ENCODE measurements at regions not wholly inside any gene's neighbourhood (a gene's known extent, or its start where the extent isn't known, plus 50 kb on each side); places are given as distances from the start of the nearest gene placed in this dataset.

- Histone ChIP-seq H3K79me1 (ENCODE audit: low read depth, low read length) (no peaks in the 10 kb centered on the region), H2BK120ac (replicated peaks; ENCODE audit: low read depth, low read length) (no peak overlapping the region), H4K8ac (ENCODE audit: extremely low read depth, insufficient read depth, low read length) (no peak overlapping the region), H3K4me3 (ENCODE audit: extremely low read depth in 1 of 4, insufficient read depth in 2 of 4, low read depth in 3 of 4, low read length in 4 of 4) (no peak overlapping the region), H2AFZ (ENCODE audit: low read length) (no peak overlapping the region), H2BK12ac (ENCODE audit: low read depth, low read length) (no peak overlapping the region), H3K9me3 (ENCODE audit: insufficient read depth in 2 of 2, low read depth in 1 of 2, low read length in 1 of 2) (no peaks in the 10 kb centered on the region), H3K14ac (ENCODE audit: insufficient read length) (no peak overlapping the region), H3K27ac (ENCODE audit: low read depth, low read length) (no peak overlapping the region), H3K4me1 (replicated peaks in 1 of 4; ENCODE audit: control insufficient read depth in 3 of 4, insufficient read depth in 4 of 4, low read length in 3 of 4) (no peaks in the 10 kb centered on the region), H3K27me3 (replicated peaks in 1 of 4; ENCODE audit: control insufficient read depth in 3 of 4, extremely low read depth in 1 of 4, insufficient read depth in 3 of 4, low read length in 3 of 4) (no peaks in the 10 kb centered on the region), H2BK20ac (ENCODE audit: low read length) (no peak overlapping the region), H3K23ac (ENCODE audit: insufficient read length) (no peak overlapping the region), H3K79me2 (ENCODE audit: control insufficient read depth in 1 of 2, insufficient read depth in 2 of 2, low read length in 2 of 2) (no peaks in the 10 kb centered on the region), H4K91ac (replicated peaks; ENCODE audit: insufficient read length, low read length) (no peak overlapping the region), H3K23me2 (ENCODE audit: low read depth, low read length) (no peaks in the 10 kb centered on the region), H2AK5ac (ENCODE audit: low read depth, low read length) (no peak overlapping the region), H3K36me3 (ENCODE audit: control insufficient read depth in 2 of 4, insufficient read depth in 4 of 4, low read length in 3 of 4) (no peaks in the 10 kb centered on the region), H4K5ac (ENCODE audit: insufficient read length, low read depth, low read length) (no peak overlapping the region), H3K18ac (ENCODE audit: extremely low read depth, low read length) (no peak overlapping the region), H3K4ac (replicated peaks; ENCODE audit: insufficient read length, low read depth, low read length) (no peak overlapping the region), H2BK15ac (ENCODE audit: low read length) (no peak overlapping the region), H3K4me2 (ENCODE audit: insufficient read depth in 1 of 2, low read depth in 2 of 2, low read length in 2 of 2) (no peak overlapping the region), H3K56ac (replicated peaks; ENCODE audit: insufficient read length, low read depth, low read length) (no peak overlapping the region), H4K20me1 (replicated peaks in 1 of 2; ENCODE audit: control insufficient read depth in 1 of 2, insufficient read depth in 2 of 2, low read length in 2 of 2) (no peaks in the 10 kb centered on the region), H2BK5ac (ENCODE audit: low read depth, low read length) (no peak overlapping the region), H3K9ac (replicated peaks in 1 of 4; ENCODE audit: extremely low read depth in 1 of 4, low read depth in 3 of 4, low read length in 3 of 4) (no peak overlapping the region)
- ChIA-PET CTCF (ENCODE audit: partially characterized antibody) (no interaction called here), POLR2A (ENCODE audit: partially characterized antibody) (no interaction called here)
- no peak for FAIRE-seq
- DNase-seq (ENCODE audit: low read depth in 1 of 2, low spot score in 2 of 2) = no peak
- TF ChIP-seq CHD1 (IDR thresholded peaks at IDR 0.05; ENCODE audit: low read depth, low read length) = no peak
- TF ChIP-seq KDM4A (IDR thresholded peaks at IDR 0.05; ENCODE audit: low read depth, low read length, severe bottlenecking) = no peak
- TF ChIP-seq CBX8 (IDR thresholded peaks at IDR 0.05; ENCODE audit: borderline replicate concordance, low read depth, low read length) = no peak
- TF ChIP-seq POU5F1 (IDR thresholded peaks at IDR 0.05; ENCODE audit: low read depth, low read length) = no peak
- no peak for TF ChIP-seq HDAC6 (IDR thresholded peaks at IDR 0.05; ENCODE audit: low read depth, low read length)
- no peak for TF ChIP-seq KDM5A (IDR thresholded peaks at IDR 0.05; ENCODE audit: low read length)
- TF ChIP-seq SAP30 (IDR thresholded peaks at IDR 0.05; ENCODE audit: insufficient read depth, insufficient replicate concordance, low read length) = no peak
- no peak for TF ChIP-seq EZH2 (IDR thresholded peaks at IDR 0.05; ENCODE audit: low read depth, low read length, severe bottlenecking)
- TF ChIP-seq GABPA (IDR thresholded peaks at IDR 0.05; ENCODE audit: borderline replicate concordance, insufficient read depth, low read length) = no peak
- no peak for TF ChIP-seq HDAC2 (IDR thresholded peaks at IDR 0.05; ENCODE audit: borderline replicate concordance in 1 of 2, low read depth in 2 of 2, low read length in 2 of 2)
- TF ChIP-seq SUZ12 (IDR thresholded peaks at IDR 0.05; ENCODE audit: low read length) = no peak
- TF ChIP-seq ATF3 (IDR thresholded peaks at IDR 0.05; ENCODE audit: insufficient read depth, low read depth, low read length) = no peak
- no peak for TF ChIP-seq SIRT6 (IDR thresholded peaks at IDR 0.05; ENCODE audit: low read length)
- TF ChIP-seq RNF2 (IDR thresholded peaks at IDR 0.05; ENCODE audit: borderline replicate concordance, low read depth, low read length, missing control alignments, poor library complexity, severe bottlenecking) = no peak
- TF ChIP-seq NRF1 (IDR thresholded peaks at IDR 0.05; ENCODE audit: low read depth, low read length) = no peak
These were observed 169.6 kb downstream of the UACA start for GRCh38 chr15:70593795-70594194.

Data from H1 (cell line).